Right atrium auricular region (tissue), 2 donors: ENCODE measurements at regions not wholly inside any gene's neighbourhood (a gene's known extent, or its start where the extent isn't known, plus 50 kb on each side); places are given as distances from the start of the nearest gene placed in this dataset.

ENCODE experiments used
- DNase-seq: peaks from one replicate; pipeline ENCODE4 v3.0.0-alpha.2; 2019; ENCODE audit warnings: low spot score
- H3K27ac ChIP-seq, 2 donors: fragments of 200-600 bp; sonication (generic); 1 replicate in 1 of 2; 2 replicates in 1 of 2; pipeline ENCODE4 v1.5.1; 2016 to 2019
- H3K27me3 ChIP-seq, 2 donors: fragments of 200-600 bp; sonication (generic); one replicate each; pipeline versions ENCODE4 v1.5.1 to v1.6.0; 2017 to 2019
- H3K36me3 ChIP-seq: fragments of 200-600 bp; sonication (generic); one replicate; pipeline ENCODE4 v1.5.1; 2016
- H3K4me1 ChIP-seq, 2 donors: fragments of 200-600 bp; sonication (generic); one replicate each; pipeline versions ENCODE4 v1.5.1 to v1.6.0; 2017 to 2019
- H3K4me3 ChIP-seq, 2 donors: fragments of 200-600 bp; sonication (generic); 1 replicate in 1 of 2; 2 replicates in 1 of 2; pipeline ENCODE4 v1.5.1; 2017 to 2019; ENCODE audit warnings: mild to moderate bottlenecking in 1 of 2, moderate library complexity in 1 of 2
- H3K9me3 ChIP-seq, 2 donors: fragments of 200-600 bp; sonication (generic); one replicate each; pipeline ENCODE4 v1.5.1; 2019
- TF ChIP-seq, protein P1 (sequence below), 2 donors: fragments of 200-600 bp; sonication (generic); IDR thresholded peaks; one replicate each; pipeline ENCODE4 v1.5.1; 2019; ENCODE audit warnings: antibody characterized with exemption in 2 of 2

DNA sequence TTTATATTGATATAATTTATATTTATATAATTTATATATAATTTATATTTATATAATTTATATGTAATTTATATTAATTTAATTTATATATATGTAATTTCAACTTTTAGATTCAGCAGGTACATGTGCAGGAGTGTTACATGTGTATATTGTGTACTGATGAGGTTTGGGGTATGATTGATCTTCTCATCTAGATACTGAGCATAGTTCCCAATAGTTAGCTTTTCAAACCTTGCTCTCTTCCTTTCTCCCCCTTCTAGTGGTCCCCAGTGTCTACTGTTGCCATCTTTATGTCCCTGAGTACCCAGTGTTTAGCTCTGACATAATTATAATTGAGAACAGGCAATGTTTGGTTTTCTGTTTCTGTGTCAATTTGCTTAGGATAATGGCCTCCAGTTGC, 1335.3 kb upstream of the CDH2 start:
- no peak for DNase-seq

DNA sequence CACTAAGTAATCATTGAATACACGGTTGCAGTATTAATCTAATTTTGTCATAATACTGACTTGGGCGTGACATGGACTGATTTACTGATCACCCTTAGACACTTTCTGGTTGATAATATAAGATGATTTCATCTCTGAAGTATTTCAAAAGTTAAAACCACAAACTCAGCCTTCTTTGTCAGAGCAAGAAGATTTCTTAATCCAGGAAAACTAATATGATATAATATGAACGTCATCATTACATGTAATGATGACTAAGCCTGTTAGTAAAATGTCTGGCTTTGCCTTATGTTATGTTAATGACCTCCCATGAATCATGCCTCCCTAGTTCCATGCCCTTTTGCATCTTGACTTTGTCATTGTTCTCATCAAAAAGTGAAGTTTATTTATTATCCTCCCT, 1325.0 kb upstream of the CDH2 start:
- Histone ChIP-seq H3K27ac (no peak overlapping the region), H3K4me3 (no peak overlapping the region), H3K9me3 (no peaks in the 10 kb centered on the region), H3K36me3 (no peaks in the 10 kb centered on the region), H3K27me3 (no peaks in the 10 kb centered on the region), H3K4me1 (no peaks in the 10 kb centered on the region)
- TF ChIP-seq, protein P1, sequence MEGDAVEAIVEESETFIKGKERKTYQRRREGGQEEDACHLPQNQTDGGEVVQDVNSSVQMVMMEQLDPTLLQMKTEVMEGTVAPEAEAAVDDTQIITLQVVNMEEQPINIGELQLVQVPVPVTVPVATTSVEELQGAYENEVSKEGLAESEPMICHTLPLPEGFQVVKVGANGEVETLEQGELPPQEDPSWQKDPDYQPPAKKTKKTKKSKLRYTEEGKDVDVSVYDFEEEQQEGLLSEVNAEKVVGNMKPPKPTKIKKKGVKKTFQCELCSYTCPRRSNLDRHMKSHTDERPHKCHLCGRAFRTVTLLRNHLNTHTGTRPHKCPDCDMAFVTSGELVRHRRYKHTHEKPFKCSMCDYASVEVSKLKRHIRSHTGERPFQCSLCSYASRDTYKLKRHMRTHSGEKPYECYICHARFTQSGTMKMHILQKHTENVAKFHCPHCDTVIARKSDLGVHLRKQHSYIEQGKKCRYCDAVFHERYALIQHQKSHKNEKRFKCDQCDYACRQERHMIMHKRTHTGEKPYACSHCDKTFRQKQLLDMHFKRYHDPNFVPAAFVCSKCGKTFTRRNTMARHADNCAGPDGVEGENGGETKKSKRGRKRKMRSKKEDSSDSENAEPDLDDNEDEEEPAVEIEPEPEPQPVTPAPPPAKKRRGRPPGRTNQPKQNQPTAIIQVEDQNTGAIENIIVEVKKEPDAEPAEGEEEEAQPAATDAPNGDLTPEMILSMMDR (IDR thresholded peaks at IDR 0.05), result no peak
- DNase-seq, result no peak

More for the DNA sequence above, 1335.3 kb upstream of the CDH2 start:
- no peaks in the 10 kb centered on the region for H3K36me3 ChIP-seq
- TF ChIP-seq, protein P1 (IDR thresholded peaks at IDR 0.05), result no peak
- H3K27me3 ChIP-seq, result no peaks in the 10 kb centered on the region
- no peaks in the 10 kb centered on the region for H3K9me3 ChIP-seq
- no peaks in the 10 kb centered on the region for H3K4me1 ChIP-seq
- no peak overlapping the region for H3K27ac ChIP-seq
- no peak overlapping the region for H3K4me3 ChIP-seq

DNA sequence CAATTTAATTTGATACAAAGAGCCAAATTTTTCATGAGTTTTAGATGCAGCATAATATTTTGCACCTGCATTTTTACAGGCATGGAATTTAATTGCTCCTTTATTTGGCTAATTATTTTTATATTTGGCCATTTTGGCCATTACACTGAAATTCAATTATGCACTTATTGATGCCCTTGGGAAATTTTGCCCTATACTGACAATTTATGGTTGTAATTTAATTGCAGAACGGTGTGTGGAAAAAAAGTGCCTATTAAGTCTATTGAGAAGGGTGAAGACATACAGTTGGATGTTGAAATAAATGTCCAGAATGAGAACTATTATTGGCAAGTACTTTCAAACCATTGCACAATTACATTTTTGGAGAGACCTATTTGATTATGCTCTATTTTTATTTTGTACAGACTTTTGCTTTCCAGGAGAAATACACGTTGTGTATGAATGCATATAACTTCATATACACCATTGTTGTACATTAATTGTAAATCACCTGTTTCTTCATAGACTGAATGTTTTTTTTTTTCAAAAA, 1319.3 kb upstream of the CDH2 start:
- TF ChIP-seq, protein P1 (IDR thresholded peaks at IDR 0.05), result no peak
- H3K27me3 ChIP-seq, result no peaks in the 10 kb centered on the region

DNA sequence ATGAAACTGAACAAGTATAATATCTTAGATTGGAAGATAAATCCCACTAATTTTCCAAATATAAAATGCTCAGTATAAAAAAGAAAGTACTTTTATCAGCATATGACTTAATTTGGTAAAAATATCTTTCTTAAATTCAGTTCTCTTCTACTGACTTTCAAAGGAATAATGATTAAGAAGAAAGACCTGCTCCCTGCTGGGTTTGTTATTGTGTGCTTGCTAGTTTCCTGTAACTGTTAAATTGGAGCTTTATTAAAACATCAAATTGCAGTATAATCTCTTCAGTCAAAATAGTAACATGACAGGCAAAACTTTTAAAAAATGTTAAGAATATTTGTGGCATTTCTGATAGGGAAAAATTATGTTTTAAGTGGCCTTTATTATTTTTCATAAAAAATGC, 1317.4 kb upstream of the CDH2 start:
- Histone ChIP-seq H3K9me3 (no peaks in the 10 kb centered on the region), H3K27ac (no peak overlapping the region), H3K36me3 (no peaks in the 10 kb centered on the region), H3K4me3 (no peak overlapping the region), H3K27me3 (no peaks in the 10 kb centered on the region), H3K4me1 (no peaks in the 10 kb centered on the region)
- no peak for DNase-seq
- TF ChIP-seq, protein P1 (IDR thresholded peaks at IDR 0.05), result no peak

More for the DNA sequence above, 1319.3 kb upstream of the CDH2 start:
- H3K27ac ChIP-seq, result no peak overlapping the region
- DNase-seq, result no peak
- H3K9me3 ChIP-seq, result no peaks in the 10 kb centered on the region
- H3K4me3 ChIP-seq, result no peak overlapping the region
- H3K36me3 ChIP-seq, result no peaks in the 10 kb centered on the region
- H3K4me1 ChIP-seq, result no peaks in the 10 kb centered on the region

DNA sequence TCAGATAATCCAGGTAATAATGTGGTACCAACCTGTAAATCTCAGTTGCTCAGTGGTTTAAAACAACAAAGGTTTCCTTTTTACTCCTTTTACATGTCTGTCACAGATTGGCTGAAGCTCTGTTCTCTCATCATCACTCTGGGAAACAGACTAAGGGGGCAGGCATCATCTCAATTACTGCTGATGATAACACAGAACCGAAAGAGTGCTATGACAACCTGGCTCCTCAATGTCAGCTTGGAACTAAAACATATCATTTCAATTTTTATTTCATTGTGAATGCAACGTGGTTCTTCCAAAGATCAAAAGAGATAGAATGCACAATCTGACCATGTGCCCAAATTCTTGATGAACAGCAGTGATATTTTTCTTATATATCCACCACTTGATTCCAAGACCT, 1315.0 kb upstream of the CDH2 start:
- H3K4me3 ChIP-seq, result no peak overlapping the region
- no peaks in the 10 kb centered on the region for H3K9me3 ChIP-seq
- no peaks in the 10 kb centered on the region for H3K4me1 ChIP-seq
- TF ChIP-seq, protein P1 (IDR thresholded peaks at IDR 0.05), result no peak
- DNase-seq, result no peak
- no peaks in the 10 kb centered on the region for H3K36me3 ChIP-seq
- no peaks in the 10 kb centered on the region for H3K27me3 ChIP-seq
- H3K27ac ChIP-seq, result no peak overlapping the region

DNA sequence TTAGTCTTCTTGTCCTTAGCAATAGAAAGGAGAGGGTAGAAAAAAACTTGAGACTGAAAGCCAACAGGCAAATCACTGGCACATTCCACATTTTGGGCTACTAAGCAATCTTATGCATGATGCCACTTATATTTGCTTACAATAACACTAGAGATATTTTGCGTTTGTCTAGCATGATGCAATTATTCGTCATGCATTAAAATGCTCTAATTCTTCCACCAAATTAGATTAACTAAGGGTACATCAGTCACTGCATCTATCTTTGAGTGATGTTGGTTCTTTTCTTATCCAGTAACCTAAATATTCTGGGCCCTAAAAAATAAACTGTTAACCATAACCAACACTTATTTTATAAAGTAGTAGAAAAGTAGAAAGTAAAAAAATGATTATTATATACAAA, 1311.7 kb upstream of the CDH2 start:
- Histone ChIP-seq H3K9me3 (no peaks in the 10 kb centered on the region), H3K36me3 (no peaks in the 10 kb centered on the region), H3K4me1 (no peaks in the 10 kb centered on the region), H3K27me3 (no peaks in the 10 kb centered on the region), H3K27ac (no peak overlapping the region), H3K4me3 (no peak overlapping the region)
- no peak for DNase-seq
- TF ChIP-seq, protein P1 (IDR thresholded peaks at IDR 0.05), result no peak
